Daoy (cell line): ENCODE measurements at regions not wholly inside any gene's neighbourhood (a gene's known extent, or its start where the extent isn't known, plus 50 kb on each side); places are given as distances from the start of the nearest gene placed in this dataset.
"Not testable (repeated sequence)": the region's sequence is repeated elsewhere in the genome, so short reads cannot be mapped to it uniquely, and the experiment has no call there.

Experiments
- DNase-seq: peaks from one replicate; pipeline ENCODE4 v3.0.0-alpha.2; 2015; ENCODE audit warnings: low read depth

- DNase-seq = no peak
Measured at GRCh38 chr11:92425127-92425526, 200.5 kb downstream of the FAT3 start.

- DNase-seq = no peak
Measured at GRCh38 chr11:92432515-92432914, 207.9 kb downstream of the FAT3 start.

- no peak for DNase-seq
Measured at GRCh38 chr11:92436034-92436920, 211.7 kb downstream of the FAT3 start.

- no peak for DNase-seq
Measured at GRCh38 chr11:92439133-92439532, 214.5 kb downstream of the FAT3 start.

- DNase-seq = no peak
Measured at GRCh38 chr11:92440701-92441442, 216.3 kb downstream of the FAT3 start.

- DNase-seq = no peak
Measured at GRCh38 chr11:92441443-92441726, 216.8 kb downstream of the FAT3 start.

- no peak for DNase-seq
Measured at GRCh38 chr11:92443199-92443598, 218.6 kb downstream of the FAT3 start.

GRCh38 chr11:92447586-92447985 lies 223.0 kb downstream of the FAT3 start:
- DNase-seq = no peak

- DNase-seq = no peak
Measured at GRCh38 chr11:92449222-92449621, 224.6 kb downstream of the FAT3 start.

- DNase-seq = no peak
Measured at GRCh38 chr11:92449780-92450179, 225.2 kb downstream of the FAT3 start.

GRCh38 chr11:92451063-92451462 lies 226.4 kb downstream of the FAT3 start:
- DNase-seq = no peak

GRCh38 chr11:92453055-92453454 lies 228.4 kb downstream of the FAT3 start:
- peak; percentile 58 for DNase-seq

GRCh38 chr11:92455210-92455790 lies 230.7 kb downstream of the FAT3 start:
- DNase-seq = no peak

- peak; percentile 51 for DNase-seq
Measured at GRCh38 chr11:92457250-92457649, 232.6 kb downstream of the FAT3 start.

GRCh38 chr11:92458486-92458885 lies 233.9 kb downstream of the FAT3 start:
- no peak for DNase-seq

- no peak for DNase-seq
Measured at GRCh38 chr11:92460213-92460612, 235.6 kb downstream of the FAT3 start.

- no peak for DNase-seq
Measured at GRCh38 chr11:92461447-92461846, 236.8 kb downstream of the FAT3 start.

- no peak for DNase-seq
Measured at GRCh38 chr11:92462821-92463220, 238.2 kb downstream of the FAT3 start.

GRCh38 chr11:92464822-92465221 lies 240.2 kb downstream of the FAT3 start:
- DNase-seq = no peak

- DNase-seq = not testable (repeated sequence)
Measured at GRCh38 chr11:92465410-92465809, 240.8 kb downstream of the FAT3 start.

GRCh38 chr11:92473736-92474135 lies 249.1 kb downstream of the FAT3 start:
- DNase-seq = peak; percentile 41

GRCh38 chr11:92475316-92475715 lies 250.7 kb downstream of the FAT3 start:
- DNase-seq = no peak

GRCh38 chr11:92475819-92476218 lies 251.2 kb downstream of the FAT3 start:
- DNase-seq = no peak
